ENCODE measurements at regions not wholly inside any gene's neighbourhood (a gene's known extent, or its start where the extent isn't known, plus 50 kb on each side); places are given as distances from the start of the nearest gene placed in this dataset.

GRCh38 chr2:134149904-134150303 is 104.0 kb upstream of the MGAT5 start:
- Mint-ChIP-seq H3K36me3 (ENCODE audit: insufficient read depth, unreplicated experiment) (peaks cover 10% of the 10 kb centered on the region), H3K27me3 (ENCODE audit: unreplicated experiment) (no peaks in the 10 kb centered on the region), H3K9me3 (ENCODE audit: low read depth, unreplicated experiment) (no peaks in the 10 kb centered on the region), H3K4me3 (ENCODE audit: low read depth, unreplicated experiment) (no peak overlapping the region), H3K27ac (ENCODE audit: unreplicated experiment) (peak overlapping the region; percentile 4), H3K4me1 (ENCODE audit: low read depth, unreplicated experiment) (peaks cover 30% of the 10 kb centered on the region)
- no TSS peak for BruUV-seq (replicated peaks)
- TF ChIP-seq CTCF (IDR thresholded peaks at IDR 0.05; ENCODE audit: unreplicated experiment), result no peak
- no peak for DNase-seq
- intact Hi-C loops (cut with micrococcal nuclease; ENCODE audit: unreplicated experiment), result no loop called here
- CTCF ChIA-PET, result no interaction called here

- Mint-ChIP-seq H3K27me3 (ENCODE audit: unreplicated experiment) (no peaks in the 10 kb centered on the region), H3K9me3 (ENCODE audit: low read depth, unreplicated experiment) (no peaks in the 10 kb centered on the region), H3K4me3 (ENCODE audit: low read depth, unreplicated experiment) (no peak overlapping the region), H3K36me3 (ENCODE audit: insufficient read depth, unreplicated experiment) (peaks cover 10% of the 10 kb centered on the region), H3K27ac (ENCODE audit: unreplicated experiment) (no peak overlapping the region), H3K4me1 (ENCODE audit: low read depth, unreplicated experiment) (peaks cover 25% of the 10 kb centered on the region)
- BruUV-seq (replicated peaks), result no TSS peak
- DNase-seq, result no peak
- CTCF ChIA-PET, result no interaction called here
- intact Hi-C loops (cut with micrococcal nuclease; ENCODE audit: unreplicated experiment), result no loop called here
- TF ChIP-seq CTCF (IDR thresholded peaks at IDR 0.05; ENCODE audit: unreplicated experiment), result no peak
These were observed 103.1 kb upstream of the MGAT5 start for GRCh38 chr2:134150760-134151159.

- H3K27ac Mint-ChIP-seq (ENCODE audit: unreplicated experiment), result no peak overlapping the region
- CTCF ChIA-PET, result no interaction called here
- BruUV-seq (replicated peaks), result no TSS peak
- TF ChIP-seq CTCF (IDR thresholded peaks at IDR 0.05; ENCODE audit: unreplicated experiment), result no peak
- H3K4me1 Mint-ChIP-seq (ENCODE audit: low read depth, unreplicated experiment), result peaks cover 16% of the 10 kb centered on the region
- intact Hi-C loops (cut with micrococcal nuclease; ENCODE audit: unreplicated experiment), result no loop called here
- H3K27me3 Mint-ChIP-seq (ENCODE audit: unreplicated experiment), result no peaks in the 10 kb centered on the region
- peaks cover 10% of the 10 kb centered on the region for H3K36me3 Mint-ChIP-seq (ENCODE audit: insufficient read depth, unreplicated experiment)
- no peak for DNase-seq
- H3K4me3 Mint-ChIP-seq (ENCODE audit: low read depth, unreplicated experiment), result no peak overlapping the region
- H3K9me3 Mint-ChIP-seq (ENCODE audit: low read depth, unreplicated experiment), result no peaks in the 10 kb centered on the region
These were observed 101.5 kb upstream of the MGAT5 start for GRCh38 chr2:134152045-134153010.

- no peak for DNase-seq
- no peak for TF ChIP-seq CTCF (IDR thresholded peaks at IDR 0.05; ENCODE audit: unreplicated experiment)
- intact Hi-C loops (cut with micrococcal nuclease; ENCODE audit: unreplicated experiment), result no loop called here
- Mint-ChIP-seq H3K36me3 (ENCODE audit: insufficient read depth, unreplicated experiment) (peaks cover 10% of the 10 kb centered on the region), H3K27me3 (ENCODE audit: unreplicated experiment) (no peaks in the 10 kb centered on the region), H3K4me1 (ENCODE audit: low read depth, unreplicated experiment) (peaks cover 17% of the 10 kb centered on the region), H3K27ac (ENCODE audit: unreplicated experiment) (no peak overlapping the region), H3K4me3 (ENCODE audit: low read depth, unreplicated experiment) (no peak overlapping the region), H3K9me3 (ENCODE audit: low read depth, unreplicated experiment) (no peaks in the 10 kb centered on the region)
- no TSS peak for BruUV-seq (replicated peaks)
- CTCF ChIA-PET, result no interaction called here
These were observed 100.5 kb upstream of the MGAT5 start for GRCh38 chr2:134153294-134153880.

Data from Calu3 (cell line).